SU-DHL-6 (cell line): ENCODE measurements at regions not wholly inside any gene's neighbourhood (a gene's known extent, or its start where the extent isn't known, plus 50 kb on each side); places are given as distances from the start of the nearest gene placed in this dataset.

Experiments used
- H2AFZ ChIP-seq: fragments of 200-600 bp; sonication (generic); 2 replicates; pipeline ENCODE4 v1.6.1; 2014; ENCODE audit warnings: low read depth, mild to moderate bottlenecking, moderate library complexity, mixed read lengths, antibody characterized with exemption, low read length; ENCODE audit not compliant: severe bottlenecking
- H3F3A ChIP-seq: fragments of 200-600 bp; shearing (Covaris generic); 2 replicates; pipeline ENCODE4 v1.6.0; 2016; ENCODE audit warnings: antibody characterized with exemption, mild to moderate bottlenecking; ENCODE audit not compliant: insufficient read depth
- H3K27ac ChIP-seq: fragments of 200-600 bp; sonication (generic); 2 replicates; pipeline ENCODE4 v1.5.1; 2016; ENCODE audit warnings: low read depth, mild to moderate bottlenecking, low read length, moderate library complexity, mixed read lengths
- H3K27me3 ChIP-seq: fragments of 200-600 bp; sonication (generic), shearing (Covaris generic); 2 replicates; pipeline ENCODE4 v1.6.0; 2014; ENCODE audit warnings: mild to moderate bottlenecking, low read length
- H3K36me3 ChIP-seq: fragments of 200-600 bp; sonication (generic); 2 replicates; pipeline ENCODE4 v1.6.1; 2014; ENCODE audit warnings: mild to moderate bottlenecking, low read length, mixed read lengths
- H3K4me2 ChIP-seq: fragments of 300-600, 200-600 bp; shearing (Covaris generic), sonication (generic); 2 replicates; pipeline ENCODE4 v1.6.0; 2014; ENCODE audit warnings: low read length, low read depth, mild to moderate bottlenecking; ENCODE audit not compliant: poor library complexity, severe bottlenecking
- H3K4me3 ChIP-seq: fragments of 200-600 bp; sonication (generic); 2 replicates; pipeline ENCODE4 v1.5.1; 2014; ENCODE audit warnings: antibody characterized with exemption, low read length, mild to moderate bottlenecking, mixed read lengths; ENCODE audit not compliant: insufficient read depth, poor library complexity, severe bottlenecking
- H3K79me2 ChIP-seq: fragments of 200-600 bp; sonication (generic); 2 replicates; pipeline ENCODE4 v1.6.1; 2014; ENCODE audit warnings: mild to moderate bottlenecking, low read length, moderate library complexity; ENCODE audit not compliant: insufficient read depth
- H3K9ac ChIP-seq: fragments of 200-600 bp; sonication (generic); 2 replicates; pipeline ENCODE4 v1.7.0; 2014; ENCODE audit warnings: mild to moderate bottlenecking, low read length
- H3K9me2 ChIP-seq: fragments of 200-600 bp; sonication (generic); replicated peaks from 2 replicates; pipeline ENCODE4 v1.6.1; 2014; ENCODE audit warnings: low read length; ENCODE audit not compliant: insufficient read depth
- H3K9me3 ChIP-seq: fragments of 200-600 bp; sonication (generic); 2 replicates; pipeline ENCODE4 v1.6.1; 2014; ENCODE audit warnings: low read length, mixed read lengths; ENCODE audit not compliant: insufficient read depth
- H4K20me1 ChIP-seq: fragments of 200-600 bp; sonication (generic); 2 replicates; pipeline ENCODE4 v1.6.1; 2014; ENCODE audit warnings: low read depth, mild to moderate bottlenecking, antibody characterized with exemption, low read length, moderate library complexity, mixed read lengths
- EZH2phosphoT487 ChIP-seq: fragments of 200-600 bp; sonication (generic), shearing (Covaris generic); conservative IDR thresholded peaks from 2 replicates; pipeline ENCODE4 v1.6.1; 2018; ENCODE audit warnings: mild to moderate bottlenecking, antibody characterized with exemption, low read length, moderate library complexity, mixed read lengths
- TF ChIP-seq, protein P1 (sequence below): fragments of 200-600 bp; sonication (generic); IDR thresholded peaks from one replicate; pipeline ENCODE4 v1.5.1; 2017; ENCODE audit warnings: antibody characterized with exemption, mild to moderate bottlenecking, low read length, moderate library complexity; ENCODE audit not compliant: insufficient read depth, poor library complexity, severe bottlenecking

GRCh38 chr4:141290771-141291170 is 70.1 kb downstream of the ZNF330 start:
- Histone ChIP-seq H3K36me3 (no peaks in the 10 kb centered on the region), H2AFZ (no peak overlapping the region), H3K27me3 (no peaks in the 10 kb centered on the region), H3K9me3 (no peaks in the 10 kb centered on the region), H3K4me2 (no peak overlapping the region), H3F3A (no peaks in the 10 kb centered on the region), H3K4me3 (no peak overlapping the region), H3K27ac (no peak overlapping the region), H3K9me2 (no peaks in the 10 kb centered on the region), H3K79me2 (no peaks in the 10 kb centered on the region), H4K20me1 (no peaks in the 10 kb centered on the region), H3K9ac (no peak overlapping the region)
- TF ChIP-seq, protein P1, sequence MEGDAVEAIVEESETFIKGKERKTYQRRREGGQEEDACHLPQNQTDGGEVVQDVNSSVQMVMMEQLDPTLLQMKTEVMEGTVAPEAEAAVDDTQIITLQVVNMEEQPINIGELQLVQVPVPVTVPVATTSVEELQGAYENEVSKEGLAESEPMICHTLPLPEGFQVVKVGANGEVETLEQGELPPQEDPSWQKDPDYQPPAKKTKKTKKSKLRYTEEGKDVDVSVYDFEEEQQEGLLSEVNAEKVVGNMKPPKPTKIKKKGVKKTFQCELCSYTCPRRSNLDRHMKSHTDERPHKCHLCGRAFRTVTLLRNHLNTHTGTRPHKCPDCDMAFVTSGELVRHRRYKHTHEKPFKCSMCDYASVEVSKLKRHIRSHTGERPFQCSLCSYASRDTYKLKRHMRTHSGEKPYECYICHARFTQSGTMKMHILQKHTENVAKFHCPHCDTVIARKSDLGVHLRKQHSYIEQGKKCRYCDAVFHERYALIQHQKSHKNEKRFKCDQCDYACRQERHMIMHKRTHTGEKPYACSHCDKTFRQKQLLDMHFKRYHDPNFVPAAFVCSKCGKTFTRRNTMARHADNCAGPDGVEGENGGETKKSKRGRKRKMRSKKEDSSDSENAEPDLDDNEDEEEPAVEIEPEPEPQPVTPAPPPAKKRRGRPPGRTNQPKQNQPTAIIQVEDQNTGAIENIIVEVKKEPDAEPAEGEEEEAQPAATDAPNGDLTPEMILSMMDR: no peak
- no peak for TF ChIP-seq EZH2phosphoT487

GRCh38 chr4:141294306-141294705 is 73.6 kb downstream of the ZNF330 start:
- Histone ChIP-seq H3K27ac (no peak overlapping the region), H3K9me3 (no peaks in the 10 kb centered on the region), H3K27me3 (no peaks in the 10 kb centered on the region), H3F3A (no peaks in the 10 kb centered on the region), H4K20me1 (no peaks in the 10 kb centered on the region), H3K4me2 (no peak overlapping the region), H3K36me3 (no peaks in the 10 kb centered on the region), H3K9ac (no peak overlapping the region), H3K79me2 (no peaks in the 10 kb centered on the region), H3K4me3 (no peak overlapping the region), H3K9me2 (no peaks in the 10 kb centered on the region), H2AFZ (no peak overlapping the region)
- TF ChIP-seq EZH2phosphoT487: no peak
- TF ChIP-seq, protein P1: no peak

- H3K4me3 ChIP-seq: no peak overlapping the region
- no peaks in the 10 kb centered on the region for H4K20me1 ChIP-seq
- no peak for TF ChIP-seq EZH2phosphoT487
- TF ChIP-seq, protein P1: no peak
- no peaks in the 10 kb centered on the region for H3K79me2 ChIP-seq
- H2AFZ ChIP-seq: no peak overlapping the region
- H3K9me2 ChIP-seq: no peaks in the 10 kb centered on the region
- no peaks in the 10 kb centered on the region for H3K27me3 ChIP-seq
- H3K4me2 ChIP-seq: no peak overlapping the region
- no peak overlapping the region for H3K27ac ChIP-seq
- no peaks in the 10 kb centered on the region for H3F3A ChIP-seq
- no peak overlapping the region for H3K9ac ChIP-seq
- no peaks in the 10 kb centered on the region for H3K9me3 ChIP-seq
- H3K36me3 ChIP-seq: no peaks in the 10 kb centered on the region
These were observed 80.5 kb downstream of the ZNF330 start for GRCh38 chr4:141301216-141301615.

DNA sequence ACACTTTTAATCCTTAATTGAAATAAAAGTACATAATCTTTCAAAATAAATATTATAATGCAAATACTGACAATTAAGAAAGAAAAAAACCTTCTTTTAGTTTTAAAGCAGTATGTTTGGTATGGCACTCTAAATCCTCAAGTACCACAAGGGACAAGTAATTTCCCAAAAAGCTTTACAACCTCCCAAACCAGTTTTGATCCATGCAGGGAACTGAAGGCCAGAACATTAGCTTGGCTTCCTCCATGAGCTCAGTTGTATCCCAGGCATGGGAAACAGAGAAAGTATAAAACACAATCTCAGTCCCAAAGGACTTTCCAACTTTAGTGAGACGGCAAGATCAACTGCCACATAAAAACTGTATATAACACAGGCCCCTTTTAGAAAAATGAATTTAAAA is 82.2 kb downstream of the ZNF330 start:
- no peaks in the 10 kb centered on the region for H3K27me3 ChIP-seq
- no peaks in the 10 kb centered on the region for H4K20me1 ChIP-seq
- H3K36me3 ChIP-seq: no peaks in the 10 kb centered on the region
- H3K4me3 ChIP-seq: no peak overlapping the region
- H3K27ac ChIP-seq: no peak overlapping the region
- H3K79me2 ChIP-seq: no peaks in the 10 kb centered on the region
- H2AFZ ChIP-seq: no peak overlapping the region
- no peak overlapping the region for H3K4me2 ChIP-seq
- no peaks in the 10 kb centered on the region for H3F3A ChIP-seq
- TF ChIP-seq, protein P1: no peak
- TF ChIP-seq EZH2phosphoT487: no peak
- H3K9me2 ChIP-seq: no peaks in the 10 kb centered on the region
- H3K9me3 ChIP-seq: no peaks in the 10 kb centered on the region
- no peak overlapping the region for H3K9ac ChIP-seq
